Activated T-cell treated with anti-CD3 and anti-CD28 coated beads, Interleukin-2, amount 50 U/mL, for 72 hours (primary cell): ENCODE measurements at regions not wholly inside any gene's neighbourhood (a gene's known extent, or its start where the extent isn't known, plus 50 kb on each side); places are given as distances from the start of the nearest gene placed in this dataset.

ENCODE experiments used
- ATAC-seq, 2 donors: fragments of 150-1000 bp; cut with Tn5 transposase; replicated peaks in 1 of 2; 2 replicates each; pipeline ENCODE4 v1.10.0; 2021; ENCODE audit warnings: moderate library complexity in 2 of 2, mild to moderate bottlenecking in 1 of 2
- DNase-seq, 2 donors: peaks; one replicate each; pipeline ENCODE4 v3.0.0; 2021 to 2022; ENCODE audit warnings: mixed read lengths in 1 of 2
- H3K27ac Mint-ChIP-seq: one replicate; pipeline ENCODE4 v1.8.0; 2022; ENCODE audit warnings: mild to moderate bottlenecking, moderate library complexity, mixed read lengths
- H3K27me3 Mint-ChIP-seq: one replicate; pipeline ENCODE4 v1.8.0; 2022; ENCODE audit warnings: low read depth, mixed read lengths
- H3K36me3 Mint-ChIP-seq, 2 donors: one replicate each; pipeline ENCODE4 v1.8.0; 2022; ENCODE audit warnings: mixed read lengths in 2 of 2, mild to moderate bottlenecking in 1 of 2; ENCODE audit not compliant: insufficient read depth in 2 of 2
- H3K4me1 Mint-ChIP-seq: one replicate; pipeline ENCODE4 v1.8.0; 2022; ENCODE audit warnings: low read depth, mixed read lengths
- H3K4me3 Mint-ChIP-seq, 2 donors: one replicate each; pipeline ENCODE4 v1.8.0; 2022; ENCODE audit warnings: mild to moderate bottlenecking in 2 of 2, mixed read lengths in 2 of 2, moderate library complexity in 2 of 2
- H3K9me3 Mint-ChIP-seq, 2 donors: one replicate each; pipeline ENCODE4 v1.8.0; 2022; ENCODE audit warnings: mixed read lengths in 2 of 2

DNA sequence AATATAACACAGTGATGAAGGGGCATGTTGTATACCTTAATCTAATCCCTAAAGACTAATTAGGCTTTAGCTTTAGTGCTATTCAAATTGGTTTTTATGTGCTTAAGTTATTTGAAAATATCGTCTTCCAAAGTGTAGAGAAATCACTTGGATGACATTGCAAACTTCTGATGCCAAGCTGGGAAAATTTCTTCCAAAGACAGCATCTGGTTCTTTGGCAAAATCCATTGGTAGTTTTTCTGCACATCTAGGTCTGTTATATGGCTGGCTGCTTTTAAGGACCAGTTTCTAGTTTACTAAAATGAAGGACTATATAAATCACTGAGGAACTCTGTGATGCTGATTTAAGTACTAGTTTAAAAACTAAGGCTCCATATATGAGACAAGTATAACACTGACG is 2362.3 kb downstream of the PCDH9 start:
- Mint-ChIP-seq H3K4me3 (no peak overlapping the region), H3K27me3 (no peaks in the 10 kb centered on the region), H3K27ac (no peak overlapping the region), H3K4me1 (no peaks in the 10 kb centered on the region), H3K9me3 (peaks cover 5 to 7% of the 10 kb centered on the region in 2 donors), H3K36me3 (peaks cover 0 to 1% of the 10 kb centered on the region in 2 donors)
- ATAC-seq = no peak
- DNase-seq = no peak

- peaks cover 4 to 8% of the 10 kb centered on the region in 2 donors for H3K9me3 Mint-ChIP-seq
- H3K4me1 Mint-ChIP-seq = no peaks in the 10 kb centered on the region
- no peak overlapping the region for H3K4me3 Mint-ChIP-seq
Measured at GRCh38 chr13:64866331-64866730, 2363.8 kb downstream of the PCDH9 start.

GRCh38 chr13:64855506-64855905 is 2374.6 kb downstream of the PCDH9 start:
- no peak overlapping the region for H3K4me3 Mint-ChIP-seq
- no peak for ATAC-seq
- H3K27me3 Mint-ChIP-seq = no peaks in the 10 kb centered on the region
- H3K27ac Mint-ChIP-seq = no peak overlapping the region
- H3K4me1 Mint-ChIP-seq = no peaks in the 10 kb centered on the region
- DNase-seq = no peak
- peaks cover 2 to 14% of the 10 kb centered on the region in 2 donors for H3K9me3 Mint-ChIP-seq
- H3K36me3 Mint-ChIP-seq = no peaks in the 10 kb centered on the region

More at GRCh38 chr13:64866331-64866730, 2363.8 kb downstream of the PCDH9 start:
- H3K36me3 Mint-ChIP-seq = peaks cover 0 to 1% of the 10 kb centered on the region in 2 donors
- no peak overlapping the region for H3K27ac Mint-ChIP-seq
- no peak for DNase-seq
- no peaks in the 10 kb centered on the region for H3K27me3 Mint-ChIP-seq
- no peak for ATAC-seq

DNA sequence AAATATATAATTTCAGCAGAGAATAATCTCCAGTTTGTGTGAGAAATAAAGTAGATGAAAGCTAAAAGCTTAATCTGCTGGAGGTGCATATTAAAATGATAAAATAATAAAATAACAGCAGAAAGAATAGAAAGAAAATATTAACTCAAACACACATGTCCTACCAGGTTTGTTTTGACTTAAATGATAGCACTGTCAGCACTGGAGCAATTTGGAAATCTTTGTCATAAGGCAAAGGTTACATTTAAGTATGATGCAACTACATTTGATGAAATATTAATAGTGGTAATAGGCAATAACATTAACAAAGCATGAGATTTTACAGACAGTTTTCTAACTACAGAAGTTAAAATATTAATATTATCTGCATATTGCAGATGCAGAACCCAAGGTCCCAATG is 2380.1 kb downstream of the PCDH9 start:
- Mint-ChIP-seq H3K36me3 (no peaks in the 10 kb centered on the region), H3K27ac (no peak overlapping the region), H3K4me1 (no peaks in the 10 kb centered on the region), H3K4me3 (no peak overlapping the region), H3K27me3 (no peaks in the 10 kb centered on the region), H3K9me3 (peaks cover 0 to 8% of the 10 kb centered on the region in 2 donors)
- DNase-seq (no peak), ATAC-seq (no peak)

DNA sequence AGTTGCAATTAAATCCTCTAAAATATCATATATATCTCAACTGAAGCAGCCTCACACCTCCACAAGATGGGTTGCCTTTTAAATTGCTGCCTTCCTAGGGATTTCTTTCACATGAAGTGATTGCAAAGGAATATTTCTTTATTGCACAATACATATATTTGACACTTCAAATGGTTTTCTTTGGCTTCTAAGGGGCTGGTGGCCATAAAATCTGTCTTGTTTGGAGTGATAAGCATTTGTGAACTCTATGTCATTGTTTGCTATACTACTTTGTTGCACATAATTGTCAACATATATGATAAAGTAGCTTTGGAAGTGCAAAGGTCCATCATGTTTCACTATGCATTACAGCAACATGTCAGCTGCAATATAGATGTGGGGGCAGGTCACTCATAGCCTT is 2380.9 kb downstream of the PCDH9 start:
- Mint-ChIP-seq H3K4me3 (no peak overlapping the region), H3K27ac (no peak overlapping the region), H3K27me3 (no peaks in the 10 kb centered on the region), H3K9me3 (peaks cover 0 to 6% of the 10 kb centered on the region in 2 donors), H3K4me1 (no peaks in the 10 kb centered on the region), H3K36me3 (no peaks in the 10 kb centered on the region)
- ATAC-seq (no peak), DNase-seq (no peak)

GRCh38 chr13:64847767-64848166 is 2382.4 kb downstream of the PCDH9 start:
- Mint-ChIP-seq H3K4me1 (no peaks in the 10 kb centered on the region), H3K27ac (no peak overlapping the region), H3K9me3 (peaks cover 0 to 3% of the 10 kb centered on the region in 2 donors), H3K4me3 (no peak overlapping the region), H3K27me3 (no peaks in the 10 kb centered on the region), H3K36me3 (no peaks in the 10 kb centered on the region)
- ATAC-seq (no peak), DNase-seq (no peak)

DNA sequence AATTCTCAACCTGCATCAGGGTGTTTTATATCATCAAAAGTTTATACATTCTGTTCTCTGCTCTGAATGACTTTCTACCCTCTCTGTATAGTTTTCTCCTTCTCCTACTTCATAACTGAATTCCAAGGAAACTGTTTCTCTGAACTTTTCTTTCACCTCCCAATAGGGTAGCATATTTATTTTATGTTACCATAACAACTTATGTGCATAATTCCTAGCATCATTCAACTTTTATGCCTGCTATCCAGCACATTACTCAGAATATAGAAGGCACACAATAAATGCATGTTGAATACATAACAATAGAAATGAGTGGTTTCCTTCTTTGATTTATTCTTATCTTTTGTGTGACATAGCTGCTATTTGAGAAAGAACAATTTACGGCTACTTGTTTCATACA is 2385.0 kb downstream of the PCDH9 start:
- H3K4me3 Mint-ChIP-seq = no peak overlapping the region
- H3K36me3 Mint-ChIP-seq = no peaks in the 10 kb centered on the region
- H3K9me3 Mint-ChIP-seq = peaks cover 5 to 6% of the 10 kb centered on the region in 2 donors
- H3K4me1 Mint-ChIP-seq = no peaks in the 10 kb centered on the region
- H3K27ac Mint-ChIP-seq = no peak overlapping the region
- DNase-seq (no peak), ATAC-seq (no peak)
- no peaks in the 10 kb centered on the region for H3K27me3 Mint-ChIP-seq

DNA sequence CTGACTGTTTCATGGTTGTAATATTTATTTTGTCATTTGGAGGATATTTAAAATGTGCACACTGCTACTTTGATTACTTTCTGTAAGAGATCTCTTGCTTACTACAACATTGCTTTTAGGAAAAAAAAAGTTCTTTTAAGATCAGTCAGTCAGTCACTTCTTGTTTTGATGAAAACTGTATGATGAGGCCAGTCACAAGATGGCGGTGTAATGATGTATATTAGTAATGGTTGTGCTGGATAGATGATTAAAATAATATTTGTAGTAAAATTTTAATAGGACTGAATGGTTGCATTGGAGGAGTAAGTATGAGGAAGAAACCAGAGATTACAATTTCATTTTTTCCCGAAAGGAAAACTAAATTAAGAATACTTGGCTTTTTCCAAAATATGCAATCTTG is 2411.1 kb downstream of the PCDH9 start:
- Mint-ChIP-seq H3K27ac (no peak overlapping the region), H3K27me3 (no peaks in the 10 kb centered on the region), H3K9me3 (peaks cover 6 to 11% of the 10 kb centered on the region in 2 donors), H3K4me3 (no peak overlapping the region), H3K4me1 (no peaks in the 10 kb centered on the region), H3K36me3 (no peaks in the 10 kb centered on the region)
- DNase-seq (no peak), ATAC-seq (no peak)

DNA sequence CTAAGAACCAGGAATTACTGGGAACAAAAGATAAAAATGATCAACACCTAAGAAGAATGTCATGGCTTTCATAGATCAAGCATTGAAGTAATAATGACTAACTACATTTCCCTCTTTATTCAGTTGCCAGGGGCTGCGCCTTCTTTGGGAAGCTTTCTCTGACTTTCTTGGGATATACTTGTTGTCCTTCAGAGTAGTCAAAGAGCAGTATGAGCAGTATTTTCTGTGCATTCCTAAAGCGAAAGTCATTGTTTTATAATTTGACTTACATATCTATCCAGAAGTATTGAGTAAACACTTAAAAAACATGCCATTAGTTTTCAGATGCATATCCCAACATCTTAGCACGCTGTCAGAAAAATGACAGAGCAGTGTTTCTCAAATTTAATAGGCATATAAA is 2412.4 kb downstream of the PCDH9 start:
- no peak overlapping the region for H3K27ac Mint-ChIP-seq
- peaks cover 6 to 11% of the 10 kb centered on the region in 2 donors for H3K9me3 Mint-ChIP-seq
- DNase-seq (no peak), ATAC-seq (no peak)
- no peaks in the 10 kb centered on the region for H3K4me1 Mint-ChIP-seq
- H3K36me3 Mint-ChIP-seq = no peaks in the 10 kb centered on the region
- no peak overlapping the region for H3K4me3 Mint-ChIP-seq
- no peaks in the 10 kb centered on the region for H3K27me3 Mint-ChIP-seq

DNA sequence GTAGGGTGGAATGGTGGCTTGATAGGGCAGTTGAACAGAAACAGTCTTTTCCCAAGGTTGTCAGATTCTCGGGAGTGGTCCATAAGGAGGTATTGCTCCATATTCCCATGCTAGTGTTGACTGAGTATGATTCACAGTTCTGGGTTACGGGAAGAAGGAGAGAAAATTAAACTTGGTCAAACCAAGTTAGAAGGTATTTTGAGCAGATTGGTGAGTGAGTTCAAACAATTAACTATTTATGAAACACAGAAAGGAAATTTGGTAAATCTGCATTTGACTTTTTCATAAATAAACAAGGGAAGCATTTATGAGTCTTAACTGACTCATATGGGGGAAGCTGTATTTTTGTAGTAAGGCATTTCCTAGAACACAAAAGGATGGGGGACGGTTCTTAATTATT is 2419.4 kb downstream of the PCDH9 start:
- H3K9me3 Mint-ChIP-seq = peaks cover 9 to 17% of the 10 kb centered on the region in 2 donors
- H3K27me3 Mint-ChIP-seq = no peaks in the 10 kb centered on the region
- no peak overlapping the region for H3K27ac Mint-ChIP-seq
- no peak for DNase-seq
- ATAC-seq = no peak
- H3K36me3 Mint-ChIP-seq = no peaks in the 10 kb centered on the region
- H3K4me1 Mint-ChIP-seq = no peaks in the 10 kb centered on the region
- no peak overlapping the region for H3K4me3 Mint-ChIP-seq

DNA sequence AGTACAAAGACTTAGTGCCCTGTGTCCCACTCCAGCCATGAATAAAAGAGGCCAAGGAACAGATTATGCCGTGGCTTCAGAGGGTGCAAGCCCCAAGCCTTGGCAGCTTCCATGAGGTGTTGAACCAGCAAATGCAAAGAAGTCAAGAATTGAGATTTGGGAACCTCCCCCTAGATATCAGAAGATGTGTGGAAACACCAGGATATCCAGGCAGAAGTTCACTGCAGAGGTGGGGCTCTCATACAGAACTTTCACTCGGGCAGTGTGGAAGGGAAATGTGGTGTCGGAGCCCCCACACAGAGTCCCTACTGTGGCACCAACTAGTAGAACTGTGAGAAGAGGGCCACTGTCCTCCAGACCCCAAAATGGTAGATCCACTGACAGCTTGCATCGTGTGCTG is 2421.4 kb downstream of the PCDH9 start:
- DNase-seq = no peak
- Mint-ChIP-seq H3K36me3 (no peaks in the 10 kb centered on the region), H3K4me3 (no peak overlapping the region), H3K27ac (no peak overlapping the region), H3K27me3 (no peaks in the 10 kb centered on the region), H3K9me3 (peaks cover 9 to 15% of the 10 kb centered on the region in 2 donors), H3K4me1 (no peaks in the 10 kb centered on the region)
- ATAC-seq = no peak

DNA sequence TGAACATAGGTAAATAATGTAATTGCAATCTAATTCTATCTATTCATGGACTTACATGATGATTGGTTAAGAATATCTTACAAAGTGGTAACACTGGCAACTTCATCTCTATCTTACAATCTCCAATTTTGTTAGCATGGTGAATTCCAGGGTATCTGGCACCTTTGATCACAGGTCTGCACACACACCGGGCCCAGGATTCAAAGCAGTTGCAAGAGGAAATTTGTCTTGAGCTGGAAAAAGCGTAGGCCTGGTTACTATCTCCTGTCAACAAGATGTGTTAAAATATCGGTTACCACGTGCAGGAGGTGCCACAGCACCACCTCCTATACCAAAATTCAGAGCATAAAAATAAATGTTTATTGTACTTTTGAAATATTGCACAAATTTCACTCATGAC is 2428.4 kb downstream of the PCDH9 start:
- DNase-seq (no peak), ATAC-seq (no peak)
- Mint-ChIP-seq H3K27me3 (no peaks in the 10 kb centered on the region), H3K36me3 (no peaks in the 10 kb centered on the region), H3K9me3 (peaks cover 0 to 1% of the 10 kb centered on the region in 2 donors), H3K27ac (no peak overlapping the region), H3K4me3 (no peak overlapping the region), H3K4me1 (no peaks in the 10 kb centered on the region)

GRCh38 chr13:64798422-64798821 is 2431.7 kb downstream of the PCDH9 start:
- Mint-ChIP-seq H3K4me3 (no peak overlapping the region), H3K9me3 (peaks cover 6 to 13% of the 10 kb centered on the region in 2 donors), H3K4me1 (no peaks in the 10 kb centered on the region), H3K36me3 (no peaks in the 10 kb centered on the region), H3K27ac (no peak overlapping the region), H3K27me3 (no peaks in the 10 kb centered on the region)
- DNase-seq = no peak
- no peak for ATAC-seq

DNA sequence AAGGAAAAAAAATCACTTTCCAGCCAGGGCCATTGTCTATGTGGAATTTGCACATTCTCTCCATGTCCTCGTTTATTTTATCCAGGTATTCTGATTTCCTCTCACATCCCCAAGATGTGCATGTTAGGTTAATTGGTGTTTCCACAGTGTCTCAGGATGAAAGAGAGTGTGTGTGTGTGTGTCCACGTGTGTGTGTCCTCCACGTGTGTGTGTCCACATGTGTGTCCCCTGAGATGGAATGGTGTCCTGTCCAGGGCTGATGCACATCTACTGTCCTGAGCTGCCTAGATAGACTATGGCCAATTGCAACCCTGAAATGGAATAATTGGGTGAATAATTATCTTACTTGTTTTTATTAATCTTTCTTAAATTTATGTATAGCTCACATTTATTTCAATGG is 2436.5 kb downstream of the PCDH9 start:
- H3K4me3 Mint-ChIP-seq = no peak overlapping the region
- peaks cover 0 to 4% of the 10 kb centered on the region in 2 donors for H3K36me3 Mint-ChIP-seq
- DNase-seq (no peak), ATAC-seq (no peak)
- no peak overlapping the region for H3K27ac Mint-ChIP-seq
- peaks cover 17 to 23% of the 10 kb centered on the region in 2 donors for H3K9me3 Mint-ChIP-seq
- H3K27me3 Mint-ChIP-seq = no peaks in the 10 kb centered on the region
- no peaks in the 10 kb centered on the region for H3K4me1 Mint-ChIP-seq
